DLD1 (cell line): ENCODE measurements at regions not wholly inside any gene's neighbourhood (a gene's known extent, or its start where the extent isn't known, plus 50 kb on each side); places are given as distances from the start of the nearest gene placed in this dataset.

Source experiments
- in situ Hi-C: cut with HindIII; loops from 2 replicates; pipeline ENCODE4 v1.10.0; 2017; ENCODE audit warnings: low sequenced_read_pairs

GRCh38 chr5:89384391-89384790, 501.4 kb upstream of the MEF2C start:
- in situ Hi-C loops = no loop called here

GRCh38 chr5:89380635-89381034, 497.7 kb upstream of the MEF2C start:
- in situ Hi-C loops = no loop called here

GRCh38 chr5:89377767-89378455, 494.9 kb upstream of the MEF2C start:
- in situ Hi-C loops = no loop called here

- in situ Hi-C loops = no loop called here
Measured at GRCh38 chr5:89374818-89375521, 492.0 kb upstream of the MEF2C start.

- in situ Hi-C loops = no loop called here
Measured at GRCh38 chr5:89374144-89374784, 491.3 kb upstream of the MEF2C start.

- in situ Hi-C loops = no loop called here
Measured at GRCh38 chr5:89372176-89372575, 489.2 kb upstream of the MEF2C start.

GRCh38 chr5:89371646-89372045, 488.7 kb upstream of the MEF2C start:
- in situ Hi-C loops = no loop called here

GRCh38 chr5:89359046-89359445, 476.1 kb upstream of the MEF2C start:
- in situ Hi-C loops = no loop called here

- in situ Hi-C loops = no loop called here
Measured at GRCh38 chr5:89353837-89354551, 471.0 kb upstream of the MEF2C start.

- in situ Hi-C loops = no loop called here
Measured at GRCh38 chr5:89351975-89352374, 469.0 kb upstream of the MEF2C start.

- in situ Hi-C loops = no loop called here
Measured at GRCh38 chr5:89351222-89351621, 468.2 kb upstream of the MEF2C start.

- in situ Hi-C loops = no loop called here
Measured at GRCh38 chr5:89350684-89351083, 467.7 kb upstream of the MEF2C start.

GRCh38 chr5:89349246-89349980, 466.4 kb upstream of the MEF2C start:
- in situ Hi-C loops = no loop called here

- in situ Hi-C loops = no loop called here
Measured at GRCh38 chr5:89346573-89346972, 463.6 kb upstream of the MEF2C start.

GRCh38 chr5:89343666-89344065, 460.7 kb upstream of the MEF2C start:
- in situ Hi-C loops = no loop called here

- in situ Hi-C loops = no loop called here
Measured at GRCh38 chr5:89342106-89342876, 459.3 kb upstream of the MEF2C start.

- in situ Hi-C loops = no loop called here
Measured at GRCh38 chr5:89338935-89339334, 456.0 kb upstream of the MEF2C start.

GRCh38 chr5:89336111-89336510, 453.1 kb upstream of the MEF2C start:
- in situ Hi-C loops = no loop called here

GRCh38 chr5:89330140-89330539, 447.2 kb upstream of the MEF2C start:
- in situ Hi-C loops = no loop called here

GRCh38 chr5:89327608-89328007, 444.6 kb upstream of the MEF2C start:
- in situ Hi-C loops = no loop called here
